Gastroesophageal sphincter (tissue), 4 donors: ENCODE measurements at regions not wholly inside any gene's neighbourhood (a gene's known extent, or its start where the extent isn't known, plus 50 kb on each side); places are given as distances from the start of the nearest gene placed in this dataset.

Source experiments
- ATAC-seq: fragments of 150-250 bp; one replicate; pipeline ENCODE4 v1.9.1; 2016; ENCODE audit warnings: mild to moderate bottlenecking, moderate library complexity
- H3K27ac ChIP-seq, 4 donors: fragments of 200-600 bp; sonication (generic) in 3 of 4; 1 replicate in 3 of 4; 2 replicates in 1 of 4; pipeline ENCODE4 v1.5.1; 2016 to 2019
- H3K27me3 ChIP-seq: fragments of 200-600 bp; sonication (generic); one replicate; pipeline ENCODE4 v1.5.1; 2019
- H3K36me3 ChIP-seq, 2 donors: fragments of 200-600 bp; sonication (generic); one replicate each; pipeline ENCODE4 v1.5.1; 2019; ENCODE audit warnings: control low read depth in 1 of 2
- H3K4me1 ChIP-seq, 3 donors: fragments of 200-600 bp; sonication (generic); 1 replicate in 2 of 3; 2 replicates in 1 of 3; pipeline ENCODE4 v1.5.1; 2016 to 2019; ENCODE audit warnings: control low read depth in 2 of 3
- H3K4me3 ChIP-seq, 2 donors: fragments of 200-600 bp; sonication (generic); one replicate each; pipeline ENCODE4 v1.5.1; 2019; ENCODE audit warnings: mild to moderate bottlenecking in 1 of 2, moderate library complexity in 1 of 2
- H3K9me3 ChIP-seq, 3 donors: fragments of 200-600 bp; sonication (generic); one replicate each; pipeline ENCODE4 v1.5.1; 2017 to 2019; ENCODE audit warnings: control low read depth in 2 of 3
- CTCF ChIP-seq, 4 experiments: fragments of 200-600 bp in 2 of 4; fragments of 450-650 bp in 2 of 4; sonication (generic) in 1 of 4; IDR thresholded peaks; one replicate each; pipeline ENCODE4 v1.5.1; 2017 to 2019; ENCODE audit warnings: antibody characterized with exemption in 4 of 4, mild to moderate bottlenecking in 2 of 4, moderate library complexity in 2 of 4
- EP300 ChIP-seq: sonication (generic); formaldehyde crosslinking; IDR thresholded peaks from one replicate; pipeline ENCODE4 v1.6.1; 2017; ENCODE audit warnings: antibody characterized with exemption, mild to moderate bottlenecking
- POLR2A ChIP-seq, 2 donors: fragments of 450-650 bp; IDR thresholded peaks; one replicate each; pipeline ENCODE4 v1.6.1; 2017; ENCODE audit warnings: antibody characterized with exemption in 2 of 2, mild to moderate bottlenecking in 2 of 2, moderate library complexity in 1 of 2
- POLR2AphosphoS5 ChIP-seq: sonication (generic); formaldehyde crosslinking; IDR thresholded peaks from one replicate; pipeline ENCODE4 v1.6.1; 2017; ENCODE audit warnings: antibody characterized with exemption
- WGBS, 2 donors: methylation state at CpG; one replicate each; pipeline ENCODE4 v1.1.5; 2018; ENCODE audit warnings: low coverage in 1 of 2; 5-methylcytosine and 5-hydroxymethylcytosine counted together

DNA sequence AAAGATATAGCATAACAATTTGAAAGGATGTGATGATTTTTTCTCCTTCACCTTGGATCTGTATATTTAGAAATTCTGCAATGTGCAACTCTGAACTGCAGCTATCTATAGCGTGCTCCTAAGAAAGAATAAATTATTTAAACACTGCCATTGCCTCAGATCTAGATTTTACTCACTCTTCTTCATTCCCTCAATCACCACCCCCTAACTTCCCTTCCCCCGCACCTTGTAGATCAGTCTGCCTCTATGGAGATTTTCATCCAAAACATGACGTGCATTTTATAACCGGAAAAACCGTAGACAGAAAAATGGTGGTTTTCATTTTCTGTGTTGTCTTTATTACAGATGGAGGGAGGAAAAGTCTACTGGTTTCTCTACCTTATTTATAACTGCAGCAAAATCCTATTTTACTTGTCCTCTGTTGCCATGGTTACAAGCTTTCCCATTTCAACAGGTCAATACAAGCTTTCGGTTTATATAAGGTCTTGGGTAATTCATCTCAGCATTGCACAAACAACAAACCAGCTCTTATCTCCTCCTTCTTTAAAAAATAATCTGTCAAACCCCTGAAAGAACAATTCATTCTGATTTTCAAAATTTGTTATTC is 480.0 kb downstream of the TAF11L14 start:
- WGBS, 2 donors = 40 to 51% methylated on average over 4 to 6 of the region's 6 CpGs
- no peaks in the 10 kb centered on the region for H3K36me3 ChIP-seq
- TF ChIP-seq POLR2A (IDR thresholded peaks at IDR 0.05) = no peak
- no peak for TF ChIP-seq CTCF (IDR thresholded peaks at IDR 0.05)
- TF ChIP-seq POLR2AphosphoS5 = no peak
- TF ChIP-seq EP300 = no peak
- H3K27ac ChIP-seq = no peak overlapping the region
- H3K9me3 ChIP-seq = no peaks in the 10 kb centered on the region
- no peaks in the 10 kb centered on the region for H3K4me1 ChIP-seq
- H3K4me3 ChIP-seq = no peak overlapping the region
- no peaks in the 10 kb centered on the region for H3K27me3 ChIP-seq
- ATAC-seq = no peak

GRCh38 chr5:18117968-18118367 is 483.7 kb downstream of the TAF11L14 start:
- Histone ChIP-seq H3K27me3 (no peaks in the 10 kb centered on the region), H3K4me3 (no peak overlapping the region), H3K9me3 (no peaks in the 10 kb centered on the region), H3K36me3 (no peaks in the 10 kb centered on the region), H3K27ac (no peak overlapping the region), H3K4me1 (no peaks in the 10 kb centered on the region)
- ATAC-seq = no peak
- 68 to 71% methylated on average over 2 of the region's 2 CpGs for WGBS, 2 donors
- TF ChIP-seq POLR2AphosphoS5 (no peak), EP300 (no peak), POLR2A (IDR thresholded peaks at IDR 0.05) (no peak), CTCF (IDR thresholded peaks at IDR 0.05) (no peak)

GRCh38 chr5:18119156-18119785 is 485.0 kb downstream of the TAF11L14 start:
- TF ChIP-seq CTCF (IDR thresholded peaks at IDR 0.05) = no peak
- no peak for TF ChIP-seq EP300
- TF ChIP-seq POLR2A (IDR thresholded peaks at IDR 0.05) = no peak
- no peak for TF ChIP-seq POLR2AphosphoS5
- H3K36me3 ChIP-seq = no peaks in the 10 kb centered on the region
- WGBS, 2 donors = 67 to 100% methylated on average over 1 to 3 of the region's 11 CpGs
- no peaks in the 10 kb centered on the region for H3K4me1 ChIP-seq
- no peak overlapping the region for H3K4me3 ChIP-seq
- no peaks in the 10 kb centered on the region for H3K27me3 ChIP-seq
- ATAC-seq = no peak
- no peak overlapping the region for H3K27ac ChIP-seq
- H3K9me3 ChIP-seq = no peaks in the 10 kb centered on the region

DNA sequence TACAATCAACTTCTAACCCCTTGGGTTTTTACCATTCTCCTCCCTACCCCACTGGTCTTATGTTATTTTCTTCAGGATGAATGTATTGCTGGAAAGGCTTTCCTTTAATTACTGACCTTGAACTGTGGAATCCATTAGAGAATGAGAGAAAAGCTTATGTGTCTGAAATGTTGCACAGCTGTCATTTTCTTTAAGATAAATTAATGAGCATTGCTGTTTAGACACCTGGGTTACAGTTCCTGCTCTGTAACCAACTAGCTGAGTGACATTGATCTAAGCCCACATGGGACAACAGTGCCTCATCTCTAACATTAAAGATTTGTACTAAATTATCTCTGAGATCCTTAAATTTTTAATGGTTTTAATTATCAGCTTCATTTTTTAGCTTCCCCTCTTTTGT is 507.0 kb downstream of the TAF11L14 start:
- TF ChIP-seq CTCF (IDR thresholded peaks at IDR 0.05) (no peak), POLR2A (IDR thresholded peaks at IDR 0.05) (no peak), EP300 (no peak), POLR2AphosphoS5 (no peak)

GRCh38 chr5:18142831-18143230 is 508.6 kb downstream of the TAF11L14 start:
- Histone ChIP-seq H3K4me3 (no peak overlapping the region), H3K36me3 (no peaks in the 10 kb centered on the region), H3K4me1 (no peaks in the 10 kb centered on the region), H3K27ac (no peak overlapping the region), H3K9me3 (no peaks in the 10 kb centered on the region), H3K27me3 (no peaks in the 10 kb centered on the region)
- TF ChIP-seq CTCF (IDR thresholded peaks at IDR 0.05) (no peak), POLR2A (IDR thresholded peaks at IDR 0.05) (no peak), POLR2AphosphoS5 (no peak)
- 33 to 44% methylated on average over 1 of the region's 1 CpG for WGBS, 2 donors
- no peak for ATAC-seq

More for the DNA sequence above, 507.0 kb downstream of the TAF11L14 start:
- H3K27ac ChIP-seq = no peak overlapping the region
- H3K4me1 ChIP-seq = no peaks in the 10 kb centered on the region
- ATAC-seq = no peak
- H3K9me3 ChIP-seq = no peaks in the 10 kb centered on the region
- no peak overlapping the region for H3K4me3 ChIP-seq
- H3K27me3 ChIP-seq = no peaks in the 10 kb centered on the region
- no peaks in the 10 kb centered on the region for H3K36me3 ChIP-seq
